H1 (cell line): ENCODE measurements at regions not wholly inside any gene's neighbourhood (a gene's known extent, or its start where the extent isn't known, plus 50 kb on each side); places are given as distances from the start of the nearest gene placed in this dataset.

Source experiments
- CTCF ChIA-PET: fragments of 300-600 bp; sonication (Branson Sonifier 250); formaldehyde crosslinking; loops from one replicate; lab custom pipeline; 2021; ENCODE audit not compliant: partially characterized antibody; lab: Charles Lee
- POLR2A ChIA-PET: fragments of 300-600 bp; sonication (Branson Sonifier 250); formaldehyde crosslinking; loops from one replicate; lab custom pipeline; 2021; ENCODE audit warnings: inconsistent platforms; ENCODE audit not compliant: partially characterized antibody; lab: Charles Lee
- DNase-seq, 2 experiments: peaks; one replicate each; pipeline versions ENCODE4 v3.0.0 to v3.0.0-alpha.2; 2010 to 2022; ENCODE audit warnings: low spot score in 2 of 2, low read depth in 1 of 2, mixed read lengths in 1 of 2
- FAIRE-seq: peaks from 2 replicates; lab custom pipeline; 2011; peaks lifted over from hg19 to GRCh38; lab: Jason Lieb, UNC
- H2AFZ ChIP-seq: 2 replicates; pipeline ENCODE4 v1.8.1; 2012; ENCODE audit warnings: low read length, inconsistent platforms
- H2AK5ac ChIP-seq: 2 replicates; pipeline ENCODE4 v1.6.1; 2013; ENCODE audit warnings: low read depth, low read length
- H2BK120ac ChIP-seq: replicated peaks from 2 replicates; pipeline ENCODE3; 2013; ENCODE audit warnings: low read depth, low read length, inconsistent platforms
- H2BK12ac ChIP-seq: 2 replicates; pipeline ENCODE4 v1.6.1; 2013; ENCODE audit warnings: low read depth, low read length
- H2BK15ac ChIP-seq: 2 replicates; pipeline ENCODE4 v1.6.1; 2013; ENCODE audit warnings: low read length
- H2BK20ac ChIP-seq: 2 replicates; pipeline ENCODE4 v1.6.1; 2013; ENCODE audit warnings: low read length
- H2BK5ac ChIP-seq: 2 replicates; pipeline ENCODE4 v1.6.1; 2013; ENCODE audit warnings: low read depth, low read length
- H3K14ac ChIP-seq: 2 replicates; pipeline ENCODE4 v1.6.1; 2013; ENCODE audit warnings: inconsistent platforms; ENCODE audit not compliant: insufficient read length
- H3K18ac ChIP-seq: 2 replicates; pipeline ENCODE4 v1.6.1; 2013; ENCODE audit warnings: low read length; ENCODE audit errors: extremely low read depth
- H3K23ac ChIP-seq: 2 replicates; pipeline ENCODE4 v1.6.1; 2013; ENCODE audit warnings: inconsistent platforms; ENCODE audit not compliant: insufficient read length
- H3K23me2 ChIP-seq: 2 replicates; pipeline ENCODE4 v1.6.1; 2013; ENCODE audit warnings: low read depth, low read length
- H3K27ac ChIP-seq: 2 replicates; pipeline ENCODE4 v1.6.1; 2011; ENCODE audit warnings: low read depth, low read length, inconsistent platforms
- H3K27me3 ChIP-seq, 4 experiments: replicated peaks in 1 of 4; 1 replicate in 1 of 4; 2 replicates in 3 of 4; pipeline versions ENCODE4 v1.6.1 to v1.8.1; 2011 to 2013; ENCODE audit warnings: low read length in 3 of 4, mild to moderate bottlenecking in 3 of 4, inconsistent platforms in 2 of 4, mixed read lengths in 2 of 4, moderate library complexity in 1 of 4; ENCODE audit not compliant: control insufficient read depth in 3 of 4, insufficient read depth in 3 of 4; ENCODE audit errors: extremely low read depth in 1 of 4
- H3K36me3 ChIP-seq, 4 experiments: 2 replicates each; pipeline versions ENCODE4 v1.6.1 to v1.8.1; 2011 to 2013; ENCODE audit warnings: mild to moderate bottlenecking in 4 of 4, low read length in 3 of 4, moderate library complexity in 2 of 4, control low read depth in 1 of 4, inconsistent platforms in 1 of 4; ENCODE audit not compliant: insufficient read depth in 4 of 4, control insufficient read depth in 2 of 4
- H3K4ac ChIP-seq: replicated peaks from 2 replicates; pipeline ENCODE3; 2013; ENCODE audit warnings: low read length, low read depth, mixed read lengths, inconsistent platforms; ENCODE audit not compliant: insufficient read length
- H3K4me1 ChIP-seq, 4 experiments: replicated peaks in 1 of 4; 1 replicate in 1 of 4; 2 replicates in 3 of 4; pipeline versions ENCODE4 v1.6.1 to v1.8.1; 2011 to 2013; ENCODE audit warnings: low read length in 3 of 4, inconsistent platforms in 2 of 4, mixed read lengths in 1 of 4; ENCODE audit not compliant: insufficient read depth in 4 of 4, control insufficient read depth in 3 of 4
- H3K4me2 ChIP-seq, 2 experiments: 2 replicates each; pipeline versions ENCODE4 v1.6.1 to v1.8.1; 2011 to 2013; ENCODE audit warnings: low read depth in 2 of 2, low read length in 2 of 2, control low read depth in 1 of 2, inconsistent platforms in 1 of 2, mild to moderate bottlenecking in 1 of 2; ENCODE audit not compliant: insufficient read depth in 1 of 2
- H3K4me3 ChIP-seq, 4 experiments: fragments of 200-600, 300-600 bp in 1 of 4; sonication (generic), shearing (Covaris generic), sonication (Bioruptor Twin) in 1 of 4; 2 replicates each; pipeline versions ENCODE4 v1.5.1 to v1.8.1; 2011 to 2016; ENCODE audit warnings: low read length in 4 of 4, low read depth in 3 of 4, control low read depth in 2 of 4, inconsistent platforms in 2 of 4, mild to moderate bottlenecking in 2 of 4, mixed read lengths in 1 of 4, moderate library complexity in 1 of 4; ENCODE audit not compliant: insufficient read depth in 2 of 4; ENCODE audit errors: extremely low read depth in 1 of 4
- H3K56ac ChIP-seq: replicated peaks from 2 replicates; pipeline ENCODE3; 2013; ENCODE audit warnings: low read depth, mild to moderate bottlenecking, mixed read lengths, low read length, inconsistent platforms; ENCODE audit not compliant: insufficient read length
- H3K79me1 ChIP-seq: 2 replicates; pipeline ENCODE4 v1.6.1; 2013; ENCODE audit warnings: low read depth, low read length, control low read depth
- H3K79me2 ChIP-seq, 2 experiments: 2 replicates each; pipeline versions ENCODE4 v1.6.1 to v1.8.1; 2012 to 2013; ENCODE audit warnings: low read length in 2 of 2, mild to moderate bottlenecking in 2 of 2, inconsistent platforms in 1 of 2; ENCODE audit not compliant: insufficient read depth in 2 of 2, control insufficient read depth in 1 of 2
- H3K9ac ChIP-seq, 4 experiments: replicated peaks in 1 of 4; 1 replicate in 1 of 4; 2 replicates in 3 of 4; pipeline versions ENCODE4 v1.6.1 to v1.8.1; 2011 to 2013; ENCODE audit warnings: low read depth in 3 of 4, low read length in 3 of 4, control low read depth in 2 of 4, mild to moderate bottlenecking in 2 of 4, moderate library complexity in 2 of 4, inconsistent platforms in 1 of 4; ENCODE audit errors: extremely low read depth in 1 of 4
- H3K9me3 ChIP-seq, 2 experiments: 2 replicates each; pipeline versions ENCODE4 v1.6.1 to v1.8.1; 2012 to 2013; ENCODE audit warnings: mild to moderate bottlenecking in 2 of 2, moderate library complexity in 2 of 2, control low read depth in 1 of 2, inconsistent platforms in 1 of 2, low read depth in 1 of 2, low read length in 1 of 2, mixed read lengths in 1 of 2; ENCODE audit not compliant: insufficient read depth in 2 of 2
- H4K20me1 ChIP-seq, 2 experiments: replicated peaks in 1 of 2; 2 replicates each; pipeline versions ENCODE3 to v1.8.1; 2011 to 2013; ENCODE audit warnings: inconsistent platforms in 2 of 2, low read length in 2 of 2, mild to moderate bottlenecking in 1 of 2; ENCODE audit not compliant: insufficient read depth in 2 of 2, control insufficient read depth in 1 of 2
- H4K5ac ChIP-seq: 2 replicates; pipeline ENCODE4 v1.6.1; 2013; ENCODE audit warnings: low read length, low read depth, mixed read lengths, inconsistent platforms; ENCODE audit not compliant: insufficient read length
- H4K8ac ChIP-seq: 2 replicates; pipeline ENCODE4 v1.8.0; 2013; ENCODE audit warnings: mild to moderate bottlenecking, moderate library complexity, low read length, inconsistent platforms; ENCODE audit not compliant: insufficient read depth; ENCODE audit errors: extremely low read depth
- H4K91ac ChIP-seq: replicated peaks from 2 replicates; pipeline ENCODE3; 2013; ENCODE audit warnings: low read length, mixed read lengths, inconsistent platforms; ENCODE audit not compliant: insufficient read length
- CHD1 ChIP-seq: IDR thresholded peaks from 2 replicates; pipeline ENCODE4 v1.6.1; 2012; ENCODE audit warnings: low read depth, low read length, improper control_type of control experiment
- GTF2F1 ChIP-seq: IDR thresholded peaks from 2 replicates; pipeline ENCODE4 v1.6.1; 2012; ENCODE audit warnings: low read depth, low read length, improper control_type of control experiment, borderline replicate concordance
- HDAC2 ChIP-seq, 2 experiments: fragments of 300-600 bp in 1 of 2; sonication (generic) in 1 of 2; IDR thresholded peaks; 2 replicates each; pipeline ENCODE4 v1.6.1; 2011 to 2012; ENCODE audit warnings: low read depth in 2 of 2, low read length in 2 of 2, mild to moderate bottlenecking in 2 of 2, moderate library complexity in 2 of 2, borderline replicate concordance in 1 of 2, inconsistent platforms in 1 of 2
- POLR2AphosphoS5 ChIP-seq: IDR thresholded peaks from 2 replicates; pipeline ENCODE4 v1.6.1; 2011; ENCODE audit warnings: low read depth, low read length
- TBP ChIP-seq: IDR thresholded peaks from 2 replicates; pipeline ENCODE4 v1.6.1; 2011; ENCODE audit warnings: low read depth, low read length, improper control_type of control experiment
- WGBS, 2 experiments: shearing (Covaris generic) in 1 of 2; methylation state at CpG; one replicate each; pipeline versions ENCODE4 v1.1.6 to v1.1.7; 2013 to 2015; ENCODE audit warnings: low lambda C conversion rate in 2 of 2, mixed read lengths in 2 of 2, inconsistent platforms in 1 of 2, low coverage in 1 of 2, missing lambda C conversion rate in 1 of 2; ENCODE audit not compliant: insufficient replicate concordance in 2 of 2, insufficient coverage in 1 of 2, insufficient read length in 1 of 2; ENCODE audit errors: extremely low coverage in 1 of 2, missing lambda C conversion rate in 1 of 2; 5-methylcytosine and 5-hydroxymethylcytosine counted together
- TF ChIP-seq, protein P1 (sequence below): IDR thresholded peaks from 2 replicates; pipeline ENCODE4 v1.6.1; 2012; ENCODE audit warnings: inconsistent platforms
- TF ChIP-seq, protein P2 (sequence below): IDR thresholded peaks from 2 replicates; pipeline ENCODE4 v1.6.1; 2011; ENCODE audit warnings: low read length, improper control_type of control experiment

DNA sequence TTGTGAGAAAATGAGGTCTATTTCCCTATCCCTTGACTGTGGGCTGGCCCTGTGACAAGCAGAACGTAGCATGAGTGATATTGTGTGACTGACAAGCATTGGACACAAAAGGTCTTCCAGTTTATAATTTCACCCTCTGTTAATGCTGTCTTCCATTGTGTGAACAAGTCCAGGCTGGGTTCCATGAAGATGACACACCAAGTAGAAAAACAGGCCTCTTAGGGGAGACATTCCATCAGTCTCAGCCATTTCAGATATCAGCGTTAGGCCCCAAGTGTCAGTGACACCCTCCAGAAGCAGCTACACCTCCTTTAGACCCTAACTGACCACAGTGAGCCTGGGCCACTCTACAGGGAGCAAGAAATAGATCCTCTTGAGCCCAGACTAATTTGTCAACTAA lies 511.3 kb downstream of the FBXO15 start:
- no peaks in the 10 kb centered on the region for H3K9me3 ChIP-seq
- H3K4me1 ChIP-seq, result no peaks in the 10 kb centered on the region
- 88% methylated on average over 2 of the region's 2 CpGs; no CpG with 5 or more reads in 1 of the 2 experiments for WGBS, 2 experiments
- no peak overlapping the region for H3K4me3 ChIP-seq
- no peak overlapping the region for H3K23ac ChIP-seq
- no peak overlapping the region for H2BK20ac ChIP-seq
- H4K20me1 ChIP-seq, result no peaks in the 10 kb centered on the region
- H4K91ac ChIP-seq, result no peak overlapping the region
- H3K56ac ChIP-seq, result no peak overlapping the region
- H4K5ac ChIP-seq, result no peak overlapping the region
- no peak for DNase-seq
- TF ChIP-seq GTF2F1 (no peak), CHD1 (no peak), TBP (no peak), HDAC2 (IDR thresholded peaks at IDR 0.05; ENCODE audit: borderline replicate concordance in 1 of 2, low read depth in 2 of 2, low read length in 2 of 2) (no peak), POLR2AphosphoS5 (no peak)
- TF ChIP-seq, protein P1, sequence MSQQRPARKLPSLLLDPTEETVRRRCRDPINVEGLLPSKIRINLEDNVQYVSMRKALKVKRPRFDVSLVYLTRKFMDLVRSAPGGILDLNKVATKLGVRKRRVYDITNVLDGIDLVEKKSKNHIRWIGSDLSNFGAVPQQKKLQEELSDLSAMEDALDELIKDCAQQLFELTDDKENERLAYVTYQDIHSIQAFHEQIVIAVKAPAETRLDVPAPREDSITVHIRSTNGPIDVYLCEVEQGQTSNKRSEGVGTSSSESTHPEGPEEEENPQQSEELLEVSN, result no peak
- TF ChIP-seq, protein P2, sequence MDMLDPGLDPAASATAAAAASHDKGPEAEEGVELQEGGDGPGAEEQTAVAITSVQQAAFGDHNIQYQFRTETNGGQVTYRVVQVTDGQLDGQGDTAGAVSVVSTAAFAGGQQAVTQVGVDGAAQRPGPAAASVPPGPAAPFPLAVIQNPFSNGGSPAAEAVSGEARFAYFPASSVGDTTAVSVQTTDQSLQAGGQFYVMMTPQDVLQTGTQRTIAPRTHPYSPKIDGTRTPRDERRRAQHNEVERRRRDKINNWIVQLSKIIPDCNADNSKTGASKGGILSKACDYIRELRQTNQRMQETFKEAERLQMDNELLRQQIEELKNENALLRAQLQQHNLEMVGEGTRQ, result no peak
- no peak overlapping the region for H3K9ac ChIP-seq
- no peak overlapping the region for H2BK120ac ChIP-seq
- H3K36me3 ChIP-seq, result no peaks in the 10 kb centered on the region
- H3K18ac ChIP-seq, result no peak overlapping the region
- no peaks in the 10 kb centered on the region for H3K27me3 ChIP-seq
- no peak overlapping the region for H2AK5ac ChIP-seq
- H3K14ac ChIP-seq, result no peak overlapping the region
- ChIA-PET POLR2A (no interaction called here), CTCF (interaction anchor here (1.0 kb wide), 1 partner anchor 22 kb away, joined by 3 read pairs; no protein-coding TSS in a partner anchor)
- no peak overlapping the region for H4K8ac ChIP-seq
- H3K79me2 ChIP-seq, result no peaks in the 10 kb centered on the region
- no peak for FAIRE-seq
- no peak overlapping the region for H3K4me2 ChIP-seq
- no peak overlapping the region for H2BK5ac ChIP-seq
- H2BK12ac ChIP-seq, result no peak overlapping the region
- no peak overlapping the region for H3K4ac ChIP-seq
- no peak overlapping the region for H2AFZ ChIP-seq
- H2BK15ac ChIP-seq, result no peak overlapping the region
- no peaks in the 10 kb centered on the region for H3K79me1 ChIP-seq
- no peak overlapping the region for H3K27ac ChIP-seq
- no peaks in the 10 kb centered on the region for H3K23me2 ChIP-seq
